NCI-H345 treated with DMSO at 0.1 percent for 48 hours (cell line): ENCODE measurements at regions not wholly inside any gene's neighbourhood (a gene's known extent, or its start where the extent isn't known, plus 50 kb on each side); places are given as distances from the start of the nearest gene placed in this dataset.
A peak's percentile ranks its signal among the peaks of the same experiment; 100 is the strongest.
"Not testable (repeated sequence)": the region's sequence is repeated elsewhere in the genome, so short reads cannot be mapped to it uniquely, and the experiment has no call there.

Experiments used
- DNase-seq: peaks from one replicate; lab custom pipeline; 2025; ENCODE audit not compliant: unreplicated experiment; lab: John Stamatoyannopoulos, UW

DNA sequence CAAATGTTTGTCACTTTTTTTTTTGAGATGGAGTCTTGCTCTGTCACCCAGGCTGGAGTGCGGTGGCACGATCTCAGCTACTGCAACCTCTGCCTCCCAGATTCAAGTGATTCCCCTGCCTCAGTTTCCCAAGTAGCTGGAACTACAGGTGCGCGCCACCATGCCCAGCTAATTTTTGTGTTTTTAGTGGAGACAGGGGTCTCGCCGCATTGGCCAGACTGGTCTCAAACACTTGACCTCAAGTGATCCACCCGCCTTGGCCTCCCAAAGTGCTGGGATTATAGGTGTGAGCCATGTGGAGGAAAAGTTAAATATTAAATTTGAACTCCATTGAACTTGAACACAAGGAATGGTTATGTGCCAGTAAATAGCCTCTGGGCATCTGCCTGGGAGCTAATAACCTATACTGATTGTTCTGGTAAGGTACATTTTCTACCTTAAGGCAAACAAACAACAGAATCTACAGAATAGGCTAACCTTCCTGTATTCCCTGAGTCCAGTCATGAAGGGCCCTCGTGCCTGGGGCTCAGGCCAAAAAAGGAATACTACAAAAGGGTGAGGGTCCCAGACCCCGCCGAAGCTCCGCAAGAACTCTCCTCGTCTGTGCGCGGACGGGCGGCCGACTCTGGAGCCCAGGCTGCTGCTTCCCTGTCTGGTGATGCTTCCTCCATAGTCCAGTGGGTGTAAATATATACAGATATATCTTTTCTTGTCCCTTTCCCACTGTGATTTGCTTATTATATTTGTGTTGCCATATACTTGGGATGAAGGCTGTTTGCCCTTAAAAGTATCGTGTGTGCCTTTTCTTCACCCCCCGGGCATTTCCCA, 74.0 kb upstream of the EIF5 start:
- DNase-seq, result peak; percentile 50

DNA sequence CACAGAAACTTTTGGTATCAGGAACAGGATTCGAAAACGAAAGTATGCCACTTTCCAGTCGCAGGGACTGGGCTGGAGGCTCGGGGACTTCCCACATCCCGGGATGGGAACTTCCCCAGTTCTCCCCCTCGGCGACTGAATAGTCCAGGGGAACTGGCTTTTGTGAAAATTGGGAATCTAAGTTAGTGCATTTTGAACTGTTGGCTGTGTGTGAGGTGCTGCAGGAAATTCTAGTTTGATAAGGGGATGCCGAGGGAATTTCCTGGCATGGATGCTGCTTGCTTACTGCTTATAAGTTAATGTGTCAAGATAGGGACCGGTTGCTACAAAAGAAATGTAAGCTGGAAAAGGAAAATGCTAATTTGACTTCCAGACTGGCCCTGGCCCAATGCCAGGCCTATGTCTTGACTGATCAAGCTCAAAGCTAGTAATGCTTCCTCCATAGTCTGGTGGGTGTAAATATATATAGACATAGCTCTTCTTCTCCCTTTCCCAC, 73.4 kb upstream of the EIF5 start:
- peak; percentile 50 for DNase-seq

DNA sequence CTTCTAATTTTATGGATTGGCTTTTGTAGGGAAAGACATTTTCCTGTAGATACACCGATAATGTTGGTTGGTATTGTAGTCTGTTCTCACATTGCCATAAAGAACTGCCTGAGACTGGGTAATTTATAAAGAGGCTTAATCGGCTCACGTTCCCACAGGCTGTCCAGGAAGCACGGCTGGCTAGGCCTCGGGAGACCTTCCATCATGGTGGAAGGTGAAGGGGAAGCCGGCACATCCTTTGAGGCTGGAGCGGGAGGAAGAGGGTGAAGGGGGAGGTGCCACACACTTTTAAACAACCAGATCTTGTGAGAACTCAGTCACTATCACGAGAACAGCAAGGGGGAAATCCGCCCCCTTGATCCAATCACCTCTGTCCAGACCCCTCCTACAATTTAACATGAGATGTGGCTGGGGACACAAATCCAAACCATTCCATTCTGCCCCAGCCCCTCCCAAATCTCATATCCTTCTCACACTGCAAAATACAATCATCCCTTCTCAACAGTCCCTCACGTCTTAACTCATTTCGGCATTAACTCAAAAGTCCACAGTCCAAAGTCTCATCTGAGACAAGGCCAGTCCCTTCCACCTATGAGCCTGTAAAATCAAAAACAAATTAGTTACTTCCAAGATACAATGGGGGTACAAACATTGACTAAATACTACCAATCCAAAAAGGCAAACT, 66.7 kb upstream of the EIF5 start:
- DNase-seq, result no peak

DNA sequence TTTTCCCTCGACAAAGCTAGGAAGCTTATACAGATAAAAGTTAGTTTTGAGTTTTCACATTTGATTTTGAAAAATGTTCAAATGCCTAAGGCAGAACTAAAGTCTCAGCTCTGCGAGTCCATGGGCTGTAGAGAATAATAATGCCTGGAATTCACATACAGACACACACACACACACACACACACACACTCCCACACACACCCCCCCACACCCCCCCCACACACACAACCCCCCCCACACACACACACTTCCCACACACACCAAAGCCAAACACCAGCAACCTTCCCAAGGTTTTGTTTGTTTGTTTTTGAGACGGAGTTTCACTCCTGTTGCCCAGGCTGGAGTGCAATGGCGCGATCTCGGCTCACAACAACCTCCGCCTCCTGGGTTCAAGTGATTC, 62.8 kb upstream of the EIF5 start:
- no peak for DNase-seq

DNA sequence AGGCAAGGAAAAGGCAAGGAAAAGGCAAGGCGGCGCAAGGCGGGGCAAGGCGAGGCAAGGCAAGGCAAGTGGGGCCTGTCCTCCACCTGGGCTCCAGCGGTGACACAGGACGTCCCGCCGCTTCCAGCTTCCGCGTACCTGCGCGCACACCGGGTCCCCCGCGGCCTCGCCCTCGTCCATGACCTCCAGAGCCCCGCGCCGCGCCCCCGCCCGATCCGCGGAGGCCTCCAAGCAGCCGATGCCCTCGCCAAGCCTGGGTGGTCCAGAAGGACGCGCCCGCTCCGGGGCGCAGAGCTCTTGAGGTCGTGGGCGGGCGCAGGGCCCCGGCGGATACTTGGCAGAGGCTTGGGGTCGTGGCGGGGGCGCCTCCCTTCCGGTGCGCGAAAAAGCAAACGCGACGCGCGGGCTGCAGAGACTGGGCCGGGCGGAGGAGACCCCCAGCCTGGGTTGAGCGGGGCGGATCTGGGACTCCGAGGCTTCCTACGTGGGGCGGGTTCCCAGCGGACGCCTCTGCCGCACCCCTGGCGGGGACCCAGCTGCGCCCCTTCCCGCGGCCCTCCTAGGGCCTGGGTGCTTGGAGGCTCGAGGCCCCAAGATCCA, 60.8 kb upstream of the EIF5 start:
- no peak for DNase-seq

DNA sequence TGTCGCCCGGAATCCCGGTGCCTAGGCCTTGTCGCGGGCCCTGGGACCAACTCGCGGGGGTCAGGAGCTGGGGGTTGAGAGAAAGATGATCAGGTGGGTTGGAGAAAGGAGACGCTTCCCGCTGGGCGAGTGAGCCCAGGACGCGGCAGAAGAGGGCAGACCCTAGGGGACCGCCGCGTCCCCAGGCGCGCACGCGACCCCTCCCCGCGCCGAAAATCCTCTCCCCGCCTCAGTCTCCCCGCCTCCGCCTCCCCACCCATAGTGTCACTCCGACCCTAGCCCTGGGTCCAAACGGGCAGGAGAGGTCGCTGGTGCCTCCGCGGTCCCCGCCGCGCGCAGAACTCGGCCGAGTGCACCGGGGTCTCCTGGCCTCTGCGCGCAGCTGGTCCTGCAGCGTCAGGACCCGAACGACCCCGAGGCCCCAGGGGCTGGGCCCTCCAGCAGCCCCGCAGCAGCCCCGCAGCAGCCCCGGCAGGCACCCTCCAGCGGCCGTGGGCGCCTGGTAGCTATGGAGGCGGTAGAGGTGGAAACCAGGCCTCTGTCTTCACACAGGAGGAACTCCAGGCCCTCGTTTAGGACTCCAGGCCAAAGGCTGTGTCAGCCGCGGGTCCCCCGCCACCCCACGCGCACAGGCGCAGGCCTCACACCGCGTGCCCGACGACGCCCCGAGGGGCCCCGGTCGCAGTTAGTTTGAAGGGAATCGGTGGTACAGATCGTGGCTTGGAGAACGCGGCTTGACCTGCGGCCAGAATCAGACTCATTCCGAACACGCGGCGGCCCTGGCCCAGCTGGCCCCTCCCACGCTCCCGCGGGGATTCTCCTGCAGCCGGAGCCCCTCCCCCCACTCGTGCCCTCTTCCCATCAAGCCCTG, 60.1 kb upstream of the EIF5 start:
- no peak for DNase-seq

DNA sequence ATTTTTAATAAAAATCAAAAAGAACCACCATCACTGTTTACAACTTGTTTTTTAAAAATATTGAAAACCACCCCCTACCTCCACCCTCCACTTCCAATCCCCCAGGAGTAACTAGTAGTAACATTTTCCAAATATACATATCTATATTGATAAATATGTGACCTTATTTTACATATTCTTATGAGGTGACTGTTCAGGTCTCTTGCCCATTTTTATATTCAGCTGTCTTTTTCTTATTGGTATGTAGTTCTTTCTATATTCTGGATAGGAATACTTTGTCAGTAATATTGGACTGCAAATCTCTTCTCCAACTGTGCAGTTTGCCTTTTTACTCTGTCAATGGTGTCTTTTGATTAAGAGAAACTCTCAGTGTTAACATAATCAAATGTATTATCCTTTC, 59.0 kb upstream of the EIF5 start:
- no peak for DNase-seq

DNA sequence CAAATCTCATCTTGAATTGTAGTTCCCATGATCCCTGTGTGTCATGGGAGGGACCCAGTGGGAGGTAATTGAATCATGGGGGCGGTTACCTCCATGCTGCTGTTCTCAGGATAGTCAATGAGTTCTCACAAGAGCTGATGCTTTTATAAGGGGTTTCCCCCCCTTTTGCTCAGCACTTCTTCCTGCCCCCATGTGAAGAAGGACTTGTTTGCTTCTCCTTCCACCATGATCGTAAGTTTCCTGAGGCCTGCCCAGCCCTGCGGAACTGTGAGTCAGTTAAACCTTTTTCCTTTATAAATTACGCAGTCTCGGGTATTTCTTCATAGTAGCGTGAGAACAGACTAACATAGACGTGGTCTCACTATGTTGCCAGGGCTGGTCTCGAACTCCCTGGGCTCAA, 56.1 kb upstream of the EIF5 start:
- DNase-seq, result no peak

DNA sequence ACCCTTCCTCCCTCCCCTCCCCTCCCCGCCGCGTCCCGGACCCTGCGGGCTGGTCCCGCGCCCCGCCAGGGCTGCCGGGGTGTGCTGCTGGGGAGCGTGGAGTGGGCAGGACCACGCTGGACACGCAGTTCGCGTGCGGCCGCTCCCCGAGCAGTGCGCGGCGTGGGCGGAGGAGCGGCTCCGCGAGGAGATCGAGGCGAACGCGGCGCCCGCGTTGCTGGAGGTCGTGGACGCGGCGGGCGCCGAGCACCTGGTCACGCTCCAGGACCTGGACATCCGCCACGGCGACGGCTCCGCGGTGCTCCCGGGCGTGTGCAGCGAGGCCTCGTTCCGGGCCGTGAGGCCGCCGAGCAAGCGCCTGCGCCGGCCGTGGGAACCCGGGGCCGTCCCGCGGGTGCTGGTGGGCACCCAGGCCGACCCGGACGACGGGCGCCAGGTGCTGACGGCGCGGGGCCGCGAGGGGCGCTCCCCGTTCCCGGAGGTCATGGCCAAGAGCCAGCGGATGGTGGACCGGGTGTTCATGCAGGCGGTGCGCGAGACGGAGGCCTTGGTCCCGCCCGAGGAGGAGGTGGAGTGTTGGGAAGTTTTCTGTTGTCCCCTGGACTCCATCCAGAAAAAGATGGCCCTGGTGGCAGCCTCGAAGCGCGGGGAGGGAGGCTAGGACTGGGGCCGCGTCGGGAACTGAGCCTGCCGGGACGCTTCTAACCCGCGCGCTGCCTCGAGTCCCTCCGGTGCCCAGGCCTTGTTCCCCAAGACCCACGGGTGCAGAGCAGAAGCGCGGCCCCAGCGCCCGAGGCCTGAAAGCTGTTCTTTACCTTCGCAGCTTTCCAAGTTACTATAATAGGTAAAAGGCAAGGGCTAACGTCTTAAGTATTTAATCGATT, 54.7 kb upstream of the EIF5 start:
- DNase-seq, result no peak

DNA sequence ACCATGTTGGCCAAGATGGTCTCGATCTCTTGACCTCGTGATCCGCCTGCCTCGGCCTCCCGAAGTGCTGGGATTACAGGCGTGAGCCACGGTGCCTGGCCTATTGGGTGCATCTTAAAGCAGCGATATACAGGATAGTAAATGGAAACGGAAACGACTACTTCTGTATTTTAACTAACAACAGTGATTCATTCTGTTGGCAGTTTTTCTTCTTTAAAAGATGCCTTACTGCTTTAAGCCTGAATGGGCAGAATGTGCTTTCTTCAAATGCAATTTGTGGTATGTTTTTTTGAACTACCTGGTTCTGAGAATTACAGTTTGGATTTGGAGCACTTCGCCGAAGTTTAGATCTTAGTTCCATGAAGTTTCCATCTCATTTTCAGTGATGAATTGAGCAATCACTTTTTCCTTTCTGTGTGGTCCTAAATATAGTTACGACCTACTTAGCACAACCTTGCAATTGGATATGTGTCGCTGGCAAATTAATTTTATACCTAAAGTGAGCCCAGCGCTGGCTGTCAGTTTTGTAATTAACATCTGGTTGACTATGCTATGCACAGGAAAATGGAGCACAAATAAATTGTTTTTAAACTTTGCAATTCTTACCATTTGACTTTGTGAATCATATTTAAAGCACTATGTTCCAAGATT, 53.6 kb upstream of the EIF5 start:
- no peak for DNase-seq

DNA sequence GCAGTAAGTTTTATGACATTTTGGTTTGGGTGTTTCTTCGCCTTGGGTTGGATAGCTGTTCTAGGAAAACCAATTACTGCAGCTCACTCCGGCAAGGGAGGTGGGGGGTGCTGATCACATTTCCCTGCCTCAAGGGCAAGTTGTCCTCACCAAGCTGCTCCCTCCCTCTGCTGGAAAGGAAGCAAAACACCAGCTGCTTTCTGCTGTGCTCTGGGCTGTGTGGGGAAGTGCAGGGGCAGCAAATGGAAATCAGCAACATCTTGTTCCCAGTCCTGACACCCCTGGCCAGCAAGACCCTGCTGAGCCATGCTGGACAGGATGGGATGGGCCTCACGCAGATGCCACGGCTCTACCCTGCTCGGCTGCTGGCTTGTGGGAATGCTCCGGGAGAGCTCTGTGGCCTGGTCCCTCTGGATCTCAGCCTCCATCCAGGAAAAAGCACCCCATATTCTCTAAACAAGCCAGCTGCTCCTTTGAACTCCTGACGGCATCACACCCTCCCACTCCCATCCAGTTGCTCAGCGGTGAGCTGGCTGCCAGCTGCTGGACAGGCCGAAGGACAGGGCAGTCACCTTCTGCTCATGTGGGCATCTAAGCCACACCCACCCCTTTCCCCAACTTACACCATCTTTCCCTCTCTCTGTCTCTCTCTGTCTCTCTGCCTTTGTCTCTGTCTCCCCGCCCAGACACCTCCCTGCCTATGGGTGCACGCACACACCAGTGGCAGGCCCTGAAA, 52.4 kb upstream of the EIF5 start:
- no peak for DNase-seq

DNA sequence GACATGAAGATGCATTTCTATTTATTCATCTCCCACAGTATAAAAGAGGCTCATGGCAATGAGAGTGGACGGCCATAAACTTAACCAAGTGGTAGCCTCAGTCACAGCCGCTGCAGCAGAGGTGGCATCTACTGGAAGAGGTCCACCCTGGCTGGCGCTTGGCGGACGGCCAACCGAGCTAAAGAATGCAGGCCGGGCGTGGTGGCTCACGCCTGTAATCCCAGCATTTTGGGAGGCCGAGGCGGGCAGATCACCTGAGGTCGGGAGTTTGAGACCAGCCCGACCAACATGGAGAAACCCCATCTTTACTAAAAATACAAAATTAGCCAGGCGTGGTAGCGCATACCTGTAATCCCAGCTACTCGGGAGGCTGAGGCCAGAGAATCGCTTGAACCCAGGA, 51.7 kb upstream of the EIF5 start:
- not testable (repeated sequence) for DNase-seq

DNA sequence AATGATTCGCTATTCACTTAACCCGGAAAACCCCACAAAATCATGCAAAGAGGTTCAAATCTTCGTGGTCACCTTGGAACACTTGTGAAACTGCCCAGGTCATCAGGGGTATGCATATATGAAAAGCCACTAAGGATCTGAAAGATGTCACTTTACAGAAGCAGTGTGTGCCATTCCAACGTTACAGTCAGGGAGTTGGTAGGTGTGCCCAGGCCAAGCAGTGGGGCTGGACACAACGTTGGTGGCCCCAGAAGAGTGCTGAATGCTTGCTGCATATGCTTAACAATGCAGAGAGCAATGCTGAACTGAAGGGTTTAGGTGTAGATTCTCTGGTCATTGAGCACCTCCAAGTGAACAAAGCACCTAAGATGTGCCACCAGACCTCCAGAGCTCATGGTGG, 51.1 kb upstream of the EIF5 start:
- DNase-seq, result no peak

DNA sequence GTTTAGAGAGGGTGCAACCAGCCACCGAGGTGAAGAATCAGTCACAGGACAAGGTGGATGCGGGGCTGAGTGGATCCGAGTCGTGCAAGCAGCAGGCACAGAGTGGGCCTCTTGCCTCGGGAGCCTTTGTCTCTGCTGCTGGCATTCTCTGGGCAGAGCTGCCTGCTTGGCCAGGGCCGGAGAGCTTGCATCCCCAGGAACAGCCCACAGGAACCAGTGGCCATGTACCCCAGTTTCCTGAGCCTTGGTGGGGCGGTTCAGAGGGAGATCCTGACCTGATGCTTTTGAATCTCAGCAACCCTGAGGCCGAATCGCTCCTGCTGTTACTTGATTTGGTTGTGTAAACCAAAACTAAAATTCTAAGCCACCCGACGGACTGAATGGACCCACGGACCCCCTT, 50.1 kb upstream of the EIF5 start:
- DNase-seq, result no peak
